Eye (tissue), 1 donor: ENCODE measurements at regions not wholly inside any gene's neighbourhood (a gene's known extent, or its start where the extent isn't known, plus 50 kb on each side); places are given as distances from the start of the nearest gene placed in this dataset.
"Not testable (repeated sequence)": the region's sequence is repeated elsewhere in the genome, so short reads cannot be mapped to it uniquely, and the experiment has no call there.

Experiments used
- DNase-seq: peaks from one replicate; pipeline ENCODE4 v3.0.0-alpha.2; 2015

DNA sequence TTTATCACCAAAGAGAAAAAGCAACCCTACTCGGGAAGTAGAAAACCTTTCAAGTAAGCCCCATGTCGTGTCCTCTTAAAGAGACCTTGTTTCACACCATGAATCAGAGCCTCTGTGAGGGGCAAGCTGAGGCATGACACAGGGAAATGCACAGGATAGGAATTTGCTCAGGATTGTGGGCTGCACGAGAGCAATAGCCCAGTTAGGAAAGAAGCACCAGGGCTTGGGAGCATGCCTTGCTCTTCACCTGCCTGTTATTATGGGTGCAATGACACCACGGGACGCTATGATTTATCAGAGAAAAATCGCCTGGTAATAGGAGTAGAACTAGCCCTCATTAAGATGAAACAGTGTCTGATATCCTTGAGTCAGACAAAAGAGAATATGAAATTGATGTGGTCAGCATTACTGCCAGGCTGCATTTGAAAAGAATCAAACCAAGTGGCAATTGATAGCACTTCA, 562.9 kb upstream of the NRP1 start:
- no peak for DNase-seq

DNA sequence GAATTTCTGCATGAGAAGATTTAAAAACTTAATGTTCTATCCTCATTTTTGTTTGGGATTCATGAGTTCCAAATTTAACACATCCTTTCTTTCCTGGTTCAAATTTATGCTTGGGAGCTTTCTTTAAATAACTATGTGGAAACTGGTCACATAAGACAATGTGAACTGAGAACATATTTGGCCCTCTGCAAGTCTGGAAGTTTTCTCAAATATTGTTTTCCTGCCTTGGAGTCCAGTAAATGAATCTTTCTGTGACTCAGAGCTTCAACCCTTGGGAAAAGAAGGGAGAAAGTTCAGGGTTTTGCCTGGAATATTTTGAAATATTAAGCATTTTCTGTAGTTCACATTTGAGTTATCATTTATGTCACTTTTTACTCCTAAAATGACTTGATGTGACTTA, 559.0 kb upstream of the NRP1 start:
- DNase-seq = no peak

DNA sequence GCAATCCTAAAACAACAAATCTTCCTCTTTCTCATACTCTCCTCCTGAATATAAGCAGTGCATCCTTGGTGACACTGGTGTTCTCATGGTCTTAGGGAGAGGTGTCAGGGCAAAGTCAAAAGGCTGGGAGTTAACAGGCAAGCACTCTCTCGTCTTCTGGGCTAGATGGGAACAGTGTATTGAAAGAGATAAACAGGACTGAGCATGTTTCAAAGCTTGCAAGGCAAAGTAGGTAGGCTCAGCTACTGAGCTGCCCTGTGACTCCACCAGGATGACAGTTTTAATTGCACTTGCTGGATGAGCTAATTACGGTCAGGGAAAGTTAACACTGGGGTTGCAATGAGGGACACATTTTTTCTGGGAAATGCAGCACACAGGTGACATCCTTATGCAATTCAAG, 554.9 kb upstream of the NRP1 start:
- no peak for DNase-seq

DNA sequence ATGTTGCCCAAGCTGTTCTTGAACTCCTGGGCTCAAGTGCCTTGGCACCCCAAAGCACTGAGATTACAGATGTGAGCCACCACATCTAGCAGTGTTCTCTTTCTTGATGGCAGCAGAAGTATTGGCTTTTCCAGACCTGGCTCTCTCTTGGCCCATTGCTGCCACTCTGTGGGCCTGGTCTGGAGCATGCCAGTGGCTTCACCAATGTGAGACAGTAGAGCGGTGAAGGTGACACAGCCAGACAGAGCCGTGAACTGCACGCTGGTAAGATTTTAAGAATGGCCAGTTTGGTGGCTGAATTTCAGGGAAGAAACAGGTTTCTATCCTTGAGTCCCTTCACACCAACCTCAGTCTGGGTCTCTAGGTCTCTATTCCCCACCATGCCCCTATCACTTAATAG, 552.7 kb upstream of the NRP1 start:
- no peak for DNase-seq

- no peak for DNase-seq
Measured at GRCh38 chr10:33886299-33886698, 551.8 kb upstream of the NRP1 start.

- DNase-seq = no peak
Measured at GRCh38 chr10:33884604-33885003, 550.1 kb upstream of the NRP1 start.

- no peak for DNase-seq
Measured at GRCh38 chr10:33883881-33884280, 549.4 kb upstream of the NRP1 start.

DNA sequence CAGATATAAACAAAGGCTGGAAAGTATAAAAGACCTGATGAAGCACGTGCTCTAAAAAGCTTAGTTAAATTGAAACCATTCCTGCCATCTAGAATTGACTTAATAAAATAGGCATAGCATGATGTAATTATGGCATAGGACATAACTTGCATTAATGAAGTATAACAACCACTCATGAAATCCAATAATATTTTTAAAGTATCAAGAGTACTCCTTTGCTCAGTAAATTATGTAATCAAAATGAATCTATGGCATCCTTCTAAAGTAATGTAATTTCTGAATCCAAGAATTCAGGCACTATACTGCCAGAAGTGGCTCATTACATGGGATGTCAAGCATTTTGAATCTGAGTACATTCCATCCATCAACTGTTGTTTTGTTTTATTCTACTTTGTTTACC, 548.5 kb upstream of the NRP1 start:
- peak; percentile 24 for DNase-seq

DNA sequence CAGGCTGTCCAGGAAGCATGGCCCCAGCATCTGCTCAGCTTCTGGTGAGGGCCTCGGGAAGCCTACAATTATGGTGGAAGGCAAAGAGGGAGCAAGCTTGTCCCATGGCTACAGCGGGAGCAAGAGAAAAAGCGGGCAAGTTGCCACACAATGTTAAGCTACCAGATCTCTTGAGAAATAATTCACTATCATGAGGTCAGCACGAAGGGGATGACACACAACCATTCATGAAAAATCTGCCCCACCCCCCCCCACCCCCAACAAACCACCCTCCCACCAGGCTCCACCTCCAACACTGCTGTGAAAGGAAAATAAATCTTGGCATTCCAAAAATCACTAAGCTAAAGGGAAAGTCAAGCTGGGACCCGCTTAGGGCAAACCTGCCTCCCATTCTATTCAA, 545.8 kb upstream of the NRP1 start:
- DNase-seq = no peak

DNA sequence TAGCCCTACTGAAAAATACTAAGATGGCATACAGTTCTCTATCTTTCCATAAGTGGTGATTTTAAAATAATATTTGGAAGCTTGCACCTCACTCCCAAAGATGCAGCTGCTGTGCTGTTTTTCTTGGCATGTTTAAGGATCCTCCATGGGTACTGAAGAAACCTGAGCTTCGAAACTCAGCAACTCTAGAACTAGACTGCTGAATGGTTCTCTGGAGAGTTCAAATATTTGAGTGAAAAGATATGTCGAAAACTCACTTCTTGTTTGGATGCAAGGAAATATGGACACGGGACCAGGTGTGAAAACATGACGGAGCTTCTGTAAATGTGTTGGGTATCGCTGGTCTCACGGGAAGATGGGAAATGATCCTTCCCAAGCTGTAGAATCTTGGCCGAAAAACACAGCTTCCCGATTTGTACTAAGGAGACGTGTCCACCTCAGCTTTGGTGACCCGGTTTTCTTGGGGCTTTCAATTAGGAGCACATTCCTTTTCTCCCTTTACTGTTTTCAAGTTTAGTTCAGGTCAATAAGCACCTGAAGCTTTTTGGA, 543.8 kb upstream of the NRP1 start:
- DNase-seq = peak; percentile 41

- DNase-seq = peak; percentile 24
Measured at GRCh38 chr10:33876584-33877400, 542.3 kb upstream of the NRP1 start.

- peak; percentile 61 for DNase-seq
Measured at GRCh38 chr10:33875924-33876583, 541.6 kb upstream of the NRP1 start.

- DNase-seq = no peak
Measured at GRCh38 chr10:33871061-33871956, 536.8 kb upstream of the NRP1 start.

- no peak for DNase-seq
Measured at GRCh38 chr10:33869481-33869880, 535.0 kb upstream of the NRP1 start.

DNA sequence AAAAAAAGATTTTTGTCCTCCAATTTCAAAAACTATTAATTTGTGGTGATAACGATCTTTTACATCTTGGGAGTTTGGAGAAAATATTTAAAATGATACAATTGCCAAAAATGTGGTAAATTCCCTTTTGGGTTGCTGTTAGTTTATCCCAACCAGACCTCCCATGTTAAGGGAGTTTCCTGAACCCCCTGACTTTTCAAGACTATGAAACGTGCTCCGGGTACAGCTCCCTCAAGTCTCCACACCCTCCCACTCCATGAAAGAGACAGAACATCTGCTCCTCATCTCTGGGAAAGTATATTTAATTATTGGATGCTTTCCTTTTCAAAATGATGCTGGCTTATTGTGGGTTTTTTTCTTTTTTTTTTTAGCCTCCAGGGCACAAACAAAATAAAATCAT, 534.6 kb upstream of the NRP1 start:
- DNase-seq = no peak

GRCh38 chr10:33867199-33867789, 532.8 kb upstream of the NRP1 start:
- not testable (repeated sequence) for DNase-seq

DNA sequence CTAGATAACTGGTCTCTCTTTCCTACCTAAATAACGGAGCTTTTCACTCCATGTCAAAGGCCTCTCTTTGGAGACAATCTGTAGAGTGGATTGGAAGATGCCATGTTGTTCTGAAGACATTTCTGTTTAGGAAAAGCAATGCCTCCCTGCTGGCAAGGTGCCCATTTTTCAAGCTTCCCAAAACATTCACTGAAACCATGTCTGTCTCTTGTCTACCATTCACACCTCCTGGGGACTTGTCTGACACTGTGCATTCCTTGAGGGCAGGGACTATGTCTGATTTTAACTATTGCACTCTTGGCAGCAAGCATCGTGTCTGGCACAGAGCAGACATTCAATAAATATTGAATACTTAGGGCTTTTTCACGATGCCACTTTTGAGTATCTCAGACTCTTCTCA, 528.9 kb upstream of the NRP1 start:
- DNase-seq = no peak

GRCh38 chr10:33862536-33863105, 528.2 kb upstream of the NRP1 start:
- no peak for DNase-seq

DNA sequence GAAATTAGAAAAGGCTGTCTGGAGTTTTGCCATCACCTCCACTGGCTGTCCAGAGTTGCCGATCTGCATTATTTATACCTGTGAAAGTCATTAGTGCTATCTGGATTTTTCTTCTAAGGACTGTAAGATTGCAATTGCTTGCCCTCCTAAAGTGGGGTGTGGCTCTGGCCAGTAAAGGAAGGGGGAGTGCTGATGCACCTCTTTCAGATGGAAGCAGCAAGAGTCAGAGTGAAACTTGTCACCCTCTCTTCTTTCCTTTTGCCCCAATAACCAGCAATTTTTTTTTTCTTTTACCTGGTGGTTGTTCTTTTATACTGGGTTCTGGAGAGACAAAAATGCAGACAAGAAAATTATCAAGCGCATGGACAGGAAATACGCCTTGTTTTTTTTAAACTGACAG, 527.4 kb upstream of the NRP1 start:
- no peak for DNase-seq

- DNase-seq = no peak
Measured at GRCh38 chr10:33861016-33861704, 526.7 kb upstream of the NRP1 start.

GRCh38 chr10:33860552-33860951, 526.1 kb upstream of the NRP1 start:
- DNase-seq = no peak
